Fibroblast of skin of back (primary cell): ENCODE measurements at regions not wholly inside any gene's neighbourhood (a gene's known extent, or its start where the extent isn't known, plus 50 kb on each side); places are given as distances from the start of the nearest gene placed in this dataset.
A peak's percentile ranks its signal among the peaks of the same experiment; 100 is the strongest.
"Not testable (repeated sequence)": the region's sequence is repeated elsewhere in the genome, so short reads cannot be mapped to it uniquely, and the experiment has no call there.

ENCODE experiments used
- DNase-seq: peaks from one replicate; pipeline ENCODE4 v3.0.0-alpha.2; 2013

- no peak for DNase-seq
These were observed 791.6 kb upstream of the RGS18 start for GRCh38 chr1:191366686-191367085.

GRCh38 chr1:191368891-191369654 lies 789.2 kb upstream of the RGS18 start:
- DNase-seq, result no peak

- DNase-seq, result no peak
These were observed 786.6 kb upstream of the RGS18 start for GRCh38 chr1:191371626-191372025.

DNA sequence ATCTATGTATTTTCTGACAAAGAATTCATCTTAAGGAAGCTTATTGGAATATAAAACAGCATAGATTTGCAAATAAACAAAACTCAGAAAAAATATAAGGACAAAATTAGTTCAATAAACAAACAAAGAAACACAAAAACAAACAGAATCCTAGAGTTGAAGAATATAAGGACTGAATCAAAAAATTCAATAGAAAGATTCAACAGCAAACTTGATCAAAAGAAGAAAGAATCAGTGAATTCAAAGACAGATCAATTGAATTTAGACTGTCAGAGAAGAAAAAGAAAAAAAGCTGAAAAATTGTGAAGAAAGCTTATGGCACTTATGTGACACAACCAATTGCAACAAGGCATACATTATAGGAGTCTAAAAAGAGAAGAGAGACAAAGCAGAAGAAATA lies 770.0 kb upstream of the RGS18 start:
- no peak for DNase-seq

GRCh38 chr1:191396622-191397021 lies 761.6 kb upstream of the RGS18 start:
- DNase-seq, result no peak

GRCh38 chr1:191398551-191398950 lies 759.7 kb upstream of the RGS18 start:
- DNase-seq, result no peak

- no peak for DNase-seq
These were observed 752.8 kb upstream of the RGS18 start for GRCh38 chr1:191405417-191405816.

GRCh38 chr1:191414981-191415640 lies 743.2 kb upstream of the RGS18 start:
- no peak for DNase-seq

DNA sequence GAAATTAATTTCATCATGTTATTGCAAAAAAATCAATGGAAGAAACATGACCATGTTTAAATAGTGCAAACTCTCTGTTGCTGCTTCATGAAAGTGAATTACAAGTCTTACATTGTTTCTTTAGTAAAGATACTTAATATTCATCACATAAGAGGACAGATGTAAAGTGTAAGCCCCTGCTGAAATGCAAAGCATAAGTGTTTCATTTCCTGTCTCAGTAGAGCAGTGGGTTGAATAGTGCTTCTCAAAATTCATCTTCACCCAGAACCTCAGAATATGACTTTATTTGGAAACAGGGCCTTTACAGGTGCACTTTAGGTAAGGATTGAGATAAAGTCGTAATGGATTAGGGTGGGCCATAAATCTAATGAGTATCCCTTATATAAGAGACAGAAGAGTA lies 738.4 kb upstream of the RGS18 start:
- no peak for DNase-seq

- no peak for DNase-seq
These were observed 730.7 kb upstream of the RGS18 start for GRCh38 chr1:191427593-191427992.

DNA sequence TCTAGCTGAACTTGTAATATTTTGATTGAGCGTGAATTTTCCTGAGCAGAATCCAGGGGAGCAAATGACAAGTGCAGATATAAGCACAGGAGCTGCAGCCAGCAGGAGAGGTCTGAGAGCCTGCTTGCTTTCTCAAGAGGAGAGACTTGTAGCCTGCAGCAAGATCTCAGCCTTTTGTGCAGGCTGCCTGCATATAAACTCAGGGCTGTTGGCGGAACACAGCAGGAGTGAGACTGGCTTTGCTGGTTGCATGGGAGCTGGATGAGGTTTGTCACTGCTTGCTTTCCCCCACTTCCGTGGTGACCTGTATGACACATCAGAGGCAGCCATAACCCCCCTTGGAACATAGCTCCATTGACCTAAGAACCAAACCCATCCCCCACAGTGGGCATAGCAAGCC lies 725.4 kb upstream of the RGS18 start:
- no peak for DNase-seq

GRCh38 chr1:191438979-191439378 lies 719.3 kb upstream of the RGS18 start:
- no peak for DNase-seq

- not testable (repeated sequence) for DNase-seq
These were observed 710.0 kb upstream of the RGS18 start for GRCh38 chr1:191448279-191448678.

GRCh38 chr1:191452586-191452985 lies 705.7 kb upstream of the RGS18 start:
- DNase-seq, result no peak

GRCh38 chr1:191453487-191453886 lies 704.8 kb upstream of the RGS18 start:
- DNase-seq, result no peak

DNA sequence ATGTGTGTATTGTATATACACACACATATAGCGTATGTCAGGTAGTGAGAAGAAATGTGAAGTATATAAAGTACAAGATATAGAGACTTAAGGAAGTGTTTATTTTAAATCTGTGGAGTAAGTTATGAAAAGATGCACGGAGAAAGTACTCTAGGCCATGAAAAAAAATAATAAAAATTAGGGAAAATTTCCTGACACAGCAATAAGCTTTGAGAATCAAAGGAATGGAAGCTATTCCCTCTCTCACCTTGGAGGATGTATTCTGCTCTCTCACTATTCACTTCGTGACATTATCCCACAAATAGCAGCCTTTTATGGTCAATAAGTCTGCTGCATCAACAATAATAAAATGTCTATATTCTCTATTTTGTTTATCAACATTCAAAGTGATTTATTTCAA lies 700.4 kb upstream of the RGS18 start:
- no peak for DNase-seq

DNA sequence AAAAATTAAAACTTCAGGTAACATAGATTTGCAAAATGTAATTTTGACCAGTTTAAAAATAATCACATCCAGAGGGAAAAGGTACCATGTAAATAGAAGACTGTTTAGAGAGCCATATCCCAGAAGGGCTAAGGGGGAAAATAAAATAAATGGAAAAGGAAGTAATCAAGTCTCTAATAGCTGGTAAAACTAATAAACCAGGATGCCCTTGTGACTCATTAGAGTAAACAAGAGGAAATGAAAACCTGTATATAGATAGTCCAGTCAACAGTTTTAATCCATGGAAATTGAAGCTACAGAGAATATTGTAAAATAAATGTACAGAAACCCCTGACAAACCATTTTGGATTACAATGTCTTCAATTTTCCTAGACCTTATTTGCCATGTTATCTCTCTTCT lies 698.0 kb upstream of the RGS18 start:
- no peak for DNase-seq

GRCh38 chr1:191483988-191484387 lies 674.3 kb upstream of the RGS18 start:
- no peak for DNase-seq

DNA sequence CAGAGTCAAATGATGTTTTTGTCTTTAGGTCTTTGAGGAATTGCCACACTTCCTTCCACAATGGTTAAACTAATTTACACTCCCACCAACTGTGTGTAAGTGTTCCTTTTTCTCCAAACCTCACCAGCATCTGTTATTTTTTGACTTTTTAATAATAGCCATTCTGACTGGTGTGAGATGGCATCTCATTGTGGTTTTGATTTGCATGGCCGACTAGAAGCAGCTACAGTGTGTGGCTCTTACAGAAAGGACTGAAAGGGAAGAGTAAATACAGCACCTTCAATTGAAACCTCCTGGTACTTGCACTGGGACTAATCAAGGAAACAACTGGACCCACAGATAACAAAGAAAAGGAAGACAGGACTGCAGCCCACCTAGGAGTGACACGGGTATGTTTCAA lies 668.0 kb upstream of the RGS18 start:
- DNase-seq, result no peak

DNA sequence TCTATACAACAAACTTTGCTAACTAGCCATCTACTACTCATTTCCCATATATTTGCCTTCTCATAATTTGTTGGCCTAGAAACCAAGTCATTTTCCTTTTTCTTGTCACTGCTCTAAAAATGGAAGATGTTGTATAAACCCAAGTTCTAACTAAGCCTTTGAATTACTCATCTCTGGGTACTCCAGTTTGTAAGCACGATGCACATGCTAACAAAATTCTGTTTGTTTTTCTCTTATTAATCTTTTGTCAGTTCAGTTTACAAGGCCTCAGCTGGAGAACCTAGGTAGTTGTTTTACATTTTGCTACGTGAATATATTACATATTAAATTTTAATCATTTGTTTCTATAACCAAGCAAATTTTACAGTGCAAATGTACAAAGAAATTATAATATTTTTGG lies 663.2 kb upstream of the RGS18 start:
- DNase-seq, result no peak

- DNase-seq, result peak; percentile 40
These were observed 659.9 kb upstream of the RGS18 start for GRCh38 chr1:191498318-191498717.

DNA sequence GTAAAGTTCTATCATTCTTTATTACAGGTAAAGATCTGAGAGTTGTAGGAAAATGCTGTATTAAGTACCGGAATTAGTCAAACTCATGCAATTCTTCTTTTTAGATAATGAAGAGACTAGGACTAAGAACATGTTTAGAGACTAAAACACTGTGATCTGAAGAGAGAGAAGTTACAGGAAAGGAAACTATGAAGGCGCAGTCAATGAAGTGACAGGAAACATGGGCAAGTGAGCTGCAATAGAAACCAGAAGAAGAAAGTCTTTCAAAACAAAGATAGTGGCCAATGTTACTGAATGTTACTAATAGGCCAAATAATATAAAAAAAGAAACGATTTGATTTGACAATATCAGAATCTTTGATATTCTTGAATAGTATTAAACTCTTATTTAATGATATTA lies 659.4 kb upstream of the RGS18 start:
- DNase-seq, result no peak

- DNase-seq, result no peak
These were observed 653.3 kb upstream of the RGS18 start for GRCh38 chr1:191504999-191505398.

- DNase-seq, result no peak
These were observed 650.0 kb upstream of the RGS18 start for GRCh38 chr1:191508239-191508638.

GRCh38 chr1:191511480-191511879 lies 646.8 kb upstream of the RGS18 start:
- not testable (repeated sequence) for DNase-seq
